ENCODE measurements at regions not wholly inside any gene's neighbourhood (a gene's known extent, or its start where the extent isn't known, plus 50 kb on each side); places are given as distances from the start of the nearest gene placed in this dataset.

DNA sequence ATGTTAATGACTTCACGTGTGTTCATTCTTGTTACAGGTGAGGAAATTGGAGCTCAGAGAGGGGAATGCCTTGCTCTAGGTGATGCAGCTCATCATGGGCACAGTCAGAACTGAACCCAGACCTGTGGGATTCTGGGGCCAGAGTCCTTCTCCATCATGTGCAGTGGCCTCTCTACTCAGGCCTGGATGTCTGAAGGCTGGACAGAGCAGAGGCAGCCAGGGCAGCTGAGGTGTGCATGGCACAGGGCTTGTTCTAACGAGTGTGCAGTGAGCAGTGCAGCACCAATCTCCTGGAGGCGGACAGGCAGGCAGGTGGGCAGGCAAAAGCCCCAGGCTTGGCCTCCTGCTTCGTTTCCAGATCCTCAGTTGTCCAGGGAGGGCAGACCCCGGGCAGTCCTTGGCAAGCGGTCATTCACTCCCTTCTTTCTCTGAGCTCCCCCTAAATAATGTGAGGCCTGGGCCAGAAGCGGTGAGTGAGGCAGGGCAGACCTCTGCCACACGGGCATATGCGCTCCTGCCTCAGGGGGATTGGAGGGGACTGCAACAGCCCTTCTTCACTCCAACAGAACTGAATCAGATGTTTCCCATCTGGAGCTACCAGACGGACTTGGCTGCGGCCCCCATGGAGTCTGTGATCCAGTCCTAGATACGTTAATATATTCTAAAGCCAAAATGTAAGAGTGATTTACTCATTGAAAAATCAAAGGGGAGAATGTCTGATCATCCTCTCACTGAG, 68.7 kb upstream of the FSTL4 start:
- TF ChIP-seq EZH2 (IDR thresholded peaks at IDR 0.05) (no peak), POLR2AphosphoS5 (IDR thresholded peaks at IDR 0.05; ENCODE audit: borderline replicate concordance, low read depth, low read length) (no peak)
